Amygdala (tissue), 56 donors: ENCODE measurements at regions not wholly inside any gene's neighbourhood (a gene's known extent, or its start where the extent isn't known, plus 50 kb on each side); places are given as distances from the start of the nearest gene placed in this dataset.

Source experiments
- DNase-seq, 56 donors: peaks; one replicate each; lab custom pipeline; 2025; lab: John Stamatoyannopoulos, UW

GRCh38 chr5:68759593-68759992, 334.2 kb upstream of the SLC30A5 start:
- no peak for DNase-seq

- DNase-seq: no peak
Observed at GRCh38 chr5:68762201-68762600, 331.6 kb upstream of the SLC30A5 start.

- no peak for DNase-seq
Observed at GRCh38 chr5:68766952-68767464, 326.8 kb upstream of the SLC30A5 start.

GRCh38 chr5:68770551-68770950, 323.3 kb upstream of the SLC30A5 start:
- DNase-seq: no peak

GRCh38 chr5:68771221-68771620, 322.6 kb upstream of the SLC30A5 start:
- DNase-seq: no peak

- no peak for DNase-seq
Observed at GRCh38 chr5:68771732-68772131, 322.1 kb upstream of the SLC30A5 start.

GRCh38 chr5:68776381-68776780, 317.4 kb upstream of the SLC30A5 start:
- DNase-seq: no peak

- DNase-seq: no peak
Observed at GRCh38 chr5:68777135-68777534, 316.7 kb upstream of the SLC30A5 start.

GRCh38 chr5:68778484-68778883, 315.3 kb upstream of the SLC30A5 start:
- no peak for DNase-seq

- no peak for DNase-seq
Observed at GRCh38 chr5:68780299-68780955, 313.4 kb upstream of the SLC30A5 start.

GRCh38 chr5:68793074-68793473, 300.7 kb upstream of the SLC30A5 start:
- no peak for DNase-seq

GRCh38 chr5:68793993-68794392, 299.8 kb upstream of the SLC30A5 start:
- DNase-seq: no peak

GRCh38 chr5:68795190-68795589, 298.6 kb upstream of the SLC30A5 start:
- no peak for DNase-seq

- peak in 9 of 56 donors; percentile 2 to 58 (median 31) for DNase-seq
Observed at GRCh38 chr5:68798877-68799843, 294.7 kb upstream of the SLC30A5 start.

GRCh38 chr5:68802430-68802829, 291.4 kb upstream of the SLC30A5 start:
- no peak for DNase-seq

- DNase-seq: no peak
Observed at GRCh38 chr5:68803881-68804319, 289.9 kb upstream of the SLC30A5 start.

GRCh38 chr5:68804343-68804742, 289.5 kb upstream of the SLC30A5 start:
- no peak for DNase-seq

GRCh38 chr5:68805444-68805843, 288.4 kb upstream of the SLC30A5 start:
- no peak for DNase-seq

- DNase-seq: peak in 1 of 56 donors; percentile 21
Observed at GRCh38 chr5:68817632-68818031, 276.2 kb upstream of the SLC30A5 start.

- DNase-seq: peak in 53 of 56 donors; percentile 9 to 83 (median 57)
Observed at GRCh38 chr5:68818057-68818695, 275.6 kb upstream of the SLC30A5 start.

GRCh38 chr5:68818870-68819269, 274.9 kb upstream of the SLC30A5 start:
- DNase-seq: no peak
